Left ventricle myocardium inferior (tissue), 1 donor: ENCODE measurements at regions not wholly inside any gene's neighbourhood (a gene's known extent, or its start where the extent isn't known, plus 50 kb on each side); places are given as distances from the start of the nearest gene placed in this dataset.

Experiments
- DNase-seq: peaks from one replicate; pipeline ENCODE4 v3.0.0-alpha.2; 2020
- H3K27ac ChIP-seq: fragments of 200-600 bp; replicated peaks from 2 replicates; pipeline ENCODE4 v1.8.0; 2021
- H3K27me3 ChIP-seq: fragments of 200-600 bp; 2 replicates; pipeline ENCODE4 v1.8.0; 2021; ENCODE audit warnings: low read depth
- H3K36me3 ChIP-seq: fragments of 200-600 bp; 2 replicates; pipeline ENCODE4 v1.8.0; 2021
- H3K4me1 ChIP-seq: fragments of 200-600 bp; 2 replicates; pipeline ENCODE4 v1.8.0; 2021
- H3K4me3 ChIP-seq: fragments of 200-600 bp; 2 replicates; pipeline ENCODE4 v1.8.0; 2021; ENCODE audit warnings: mild to moderate bottlenecking, moderate library complexity
- H3K9me3 ChIP-seq: fragments of 200-600 bp; replicated peaks from 2 replicates; pipeline ENCODE4 v1.8.0; 2021
- CTCF ChIP-seq: fragments of 200-600 bp; IDR thresholded peaks from 2 replicates; pipeline ENCODE4 v1.8.0; 2021; ENCODE audit warnings: antibody characterized with exemption, mild to moderate bottlenecking, borderline replicate concordance
- intact Hi-C: fragments of 100-400 bp; cut with micrococcal nuclease; formaldehyde crosslinking; loops from one replicate; pipeline ENCODE4 v1.11.0; 2022
- donor health status: DM: no; HTN: yes; CAD: no; lungs with severe emphysema.

GRCh38 chr13:74045583-74045982, 88.6 kb downstream of the KLF12 start:
- no peak for DNase-seq
- TF ChIP-seq CTCF = no peak
- intact Hi-C loops = no loop called here

GRCh38 chr13:74043237-74043636, 91.0 kb downstream of the KLF12 start:
- Histone ChIP-seq H3K36me3 (no peaks in the 10 kb centered on the region), H3K4me1 (peaks cover 59% of the 10 kb centered on the region), H3K27ac (no peak overlapping the region), H3K4me3 (no peak overlapping the region), H3K27me3 (no peaks in the 10 kb centered on the region), H3K9me3 (no peaks in the 10 kb centered on the region)
- no peak for DNase-seq
- intact Hi-C loops = no loop called here
- TF ChIP-seq CTCF = no peak

More at GRCh38 chr13:74045583-74045982, 88.6 kb downstream of the KLF12 start:
- Histone ChIP-seq H3K9me3 (no peaks in the 10 kb centered on the region), H3K4me1 (peaks cover 55% of the 10 kb centered on the region), H3K27me3 (no peaks in the 10 kb centered on the region), H3K27ac (no peak overlapping the region), H3K4me3 (no peak overlapping the region), H3K36me3 (no peaks in the 10 kb centered on the region)

- Histone ChIP-seq H3K27ac (no peak overlapping the region), H3K36me3 (no peaks in the 10 kb centered on the region), H3K4me1 (peaks cover 37% of the 10 kb centered on the region), H3K4me3 (no peak overlapping the region), H3K9me3 (no peaks in the 10 kb centered on the region), H3K27me3 (no peaks in the 10 kb centered on the region)
- peak; percentile 46 for DNase-seq
- TF ChIP-seq CTCF = peak; percentile 74
- intact Hi-C loops = no loop called here
Measured at GRCh38 chr13:74040200-74040599, 94.0 kb downstream of the KLF12 start.

- intact Hi-C loops = no loop called here
- no peak for DNase-seq
- Histone ChIP-seq H3K9me3 (no peaks in the 10 kb centered on the region), H3K27me3 (no peaks in the 10 kb centered on the region), H3K4me1 (peaks cover 37% of the 10 kb centered on the region), H3K36me3 (no peaks in the 10 kb centered on the region), H3K27ac (no peak overlapping the region), H3K4me3 (no peak overlapping the region)
- TF ChIP-seq CTCF = no peak
Measured at GRCh38 chr13:74039667-74040066, 94.5 kb downstream of the KLF12 start.

GRCh38 chr13:74039154-74039553, 95.0 kb downstream of the KLF12 start:
- Histone ChIP-seq H3K36me3 (no peaks in the 10 kb centered on the region), H3K4me3 (no peak overlapping the region), H3K4me1 (peaks cover 37% of the 10 kb centered on the region), H3K9me3 (no peaks in the 10 kb centered on the region), H3K27me3 (no peaks in the 10 kb centered on the region), H3K27ac (no peak overlapping the region)
- no peak for TF ChIP-seq CTCF
- no peak for DNase-seq
- intact Hi-C loops = no loop called here

- intact Hi-C loops = no loop called here
- no peak for TF ChIP-seq CTCF
- peaks cover 36% of the 10 kb centered on the region for H3K4me1 ChIP-seq
- no peaks in the 10 kb centered on the region for H3K9me3 ChIP-seq
- H3K36me3 ChIP-seq = no peaks in the 10 kb centered on the region
- no peak for DNase-seq
- no peaks in the 10 kb centered on the region for H3K27me3 ChIP-seq
- no peak overlapping the region for H3K4me3 ChIP-seq
- no peak overlapping the region for H3K27ac ChIP-seq
Measured at GRCh38 chr13:74037762-74038161, 96.4 kb downstream of the KLF12 start.
